ENCODE measurements at regions not wholly inside any gene's neighbourhood (a gene's known extent, or its start where the extent isn't known, plus 50 kb on each side); places are given as distances from the start of the nearest gene placed in this dataset.

GRCh38 chr13:105984236-105984635 lies 551.2 kb downstream of the EFNB2 start:
- Histone ChIP-seq H3K4me2 (ENCODE audit: low read length) (no peak overlapping the region), H3K79me2 (ENCODE audit: insufficient read depth, low read depth, low read length) (no peaks in the 10 kb centered on the region), H3K36me3 (ENCODE audit: insufficient read depth, low read length) (no peaks in the 10 kb centered on the region), H4K20me1 (ENCODE audit: insufficient read depth, low read length) (no peaks in the 10 kb centered on the region), H2AFZ (ENCODE audit: low read length) (no peak overlapping the region), H3K4me3 (ENCODE audit: low read depth, low read length, poor library complexity, severe bottlenecking) (no peak overlapping the region), H3K9me3 (ENCODE audit: low read length) (no peaks in the 10 kb centered on the region), H3K4me1 (ENCODE audit: insufficient read depth, low read length, poor library complexity, severe bottlenecking) (no peaks in the 10 kb centered on the region), H3K27ac (ENCODE audit: low read depth, low read length, poor library complexity, severe bottlenecking) (no peak overlapping the region), H3K9me2 (ENCODE audit: insufficient read depth, low read length) (no peaks in the 10 kb centered on the region)
- intact Hi-C loops (cut with micrococcal nuclease; ENCODE audit: unreplicated experiment), result no loop called here
- CTCF ChIA-PET (ENCODE audit: unreplicated experiment), result no interaction called here
- no TSS peak for BruUV-seq (replicated peaks)
- POLR2A ChIA-PET, result no interaction called here
- no peak for DNase-seq (ENCODE audit: low spot score)
- TF ChIP-seq EZH2phosphoT487 (IDR thresholded peaks at IDR 0.05; ENCODE audit: borderline replicate concordance, low read depth, low read length), result no peak
- no peak for TF ChIP-seq CTCF (conservative IDR thresholded peaks at IDR 0.05; ENCODE audit: low read length)

- TF ChIP-seq EZH2phosphoT487 (IDR thresholded peaks at IDR 0.05; ENCODE audit: borderline replicate concordance, low read depth, low read length), result no peak
- no peak for TF ChIP-seq CTCF (conservative IDR thresholded peaks at IDR 0.05; ENCODE audit: low read length)
- Histone ChIP-seq H3K4me1 (ENCODE audit: insufficient read depth, low read length, poor library complexity, severe bottlenecking) (no peaks in the 10 kb centered on the region), H3K9me3 (ENCODE audit: low read length) (no peaks in the 10 kb centered on the region), H3K27ac (ENCODE audit: low read depth, low read length, poor library complexity, severe bottlenecking) (no peak overlapping the region), H3K4me2 (ENCODE audit: low read length) (no peak overlapping the region), H4K20me1 (ENCODE audit: insufficient read depth, low read length) (no peaks in the 10 kb centered on the region), H3K9me2 (ENCODE audit: insufficient read depth, low read length) (no peaks in the 10 kb centered on the region), H3K79me2 (ENCODE audit: insufficient read depth, low read depth, low read length) (no peaks in the 10 kb centered on the region), H3K36me3 (ENCODE audit: insufficient read depth, low read length) (no peaks in the 10 kb centered on the region), H2AFZ (ENCODE audit: low read length) (no peak overlapping the region), H3K4me3 (ENCODE audit: low read depth, low read length, poor library complexity, severe bottlenecking) (no peak overlapping the region)
- BruUV-seq (replicated peaks), result no TSS peak
- no peak for DNase-seq (ENCODE audit: low spot score)
- intact Hi-C loops (cut with micrococcal nuclease; ENCODE audit: unreplicated experiment), result no loop called here
- CTCF ChIA-PET (ENCODE audit: unreplicated experiment), result no interaction called here
- POLR2A ChIA-PET, result interaction anchor here (0.6 kb wide), 1 partner anchor 111 kb away, joined by 3 read pairs; no protein-coding TSS in a partner anchor
Observed at GRCh38 chr13:105982219-105982930, 553.1 kb downstream of the EFNB2 start.

Measured in OCI-LY7 (cell line).